ENCODE measurements at regions not wholly inside any gene's neighbourhood (a gene's known extent, or its start where the extent isn't known, plus 50 kb on each side); places are given as distances from the start of the nearest gene placed in this dataset.

GRCh38 chr18:45255197-45255890 is 359.9 kb upstream of the SLC14A2 start:
- no peak for TF ChIP-seq CTCF (IDR thresholded peaks at IDR 0.05; ENCODE audit: unreplicated experiment in 3 of 3)
- Mint-ChIP-seq H3K27me3 (ENCODE audit: low read depth) (no peaks in the 10 kb centered on the region), H3K4me3 (no peak overlapping the region), H3K4me1 (peaks cover 57% of the 10 kb centered on the region), H3K9me3 (no peaks in the 10 kb centered on the region), H3K36me3 (ENCODE audit: low read depth) (no peaks in the 10 kb centered on the region), H3K27ac (peak overlapping the region; percentile 47 to 62 (median 52))

- Mint-ChIP-seq H3K36me3 (ENCODE audit: low read depth) (no peaks in the 10 kb centered on the region), H3K4me3 (no peak overlapping the region), H3K27me3 (ENCODE audit: low read depth) (no peaks in the 10 kb centered on the region), H3K27ac (peak overlapping the region; percentile 32 to 74 (median 72)), H3K4me1 (peaks cover 27% of the 10 kb centered on the region), H3K9me3 (no peaks in the 10 kb centered on the region)
- TF ChIP-seq CTCF (IDR thresholded peaks at IDR 0.05; ENCODE audit: unreplicated experiment in 3 of 3) = no peak
Observed at GRCh38 chr18:45260125-45260524, 355.2 kb upstream of the SLC14A2 start.

- Mint-ChIP-seq H3K4me3 (no peak overlapping the region), H3K27me3 (ENCODE audit: low read depth) (no peaks in the 10 kb centered on the region), H3K27ac (no peak overlapping the region), H3K36me3 (ENCODE audit: low read depth) (no peaks in the 10 kb centered on the region), H3K9me3 (peaks cover 2% of the 10 kb centered on the region), H3K4me1 (peaks cover 6% of the 10 kb centered on the region)
- TF ChIP-seq CTCF (IDR thresholded peaks at IDR 0.05; ENCODE audit: unreplicated experiment in 3 of 3) = no peak
Observed at GRCh38 chr18:45266023-45266422, 349.3 kb upstream of the SLC14A2 start.

GRCh38 chr18:45267622-45268021 is 347.7 kb upstream of the SLC14A2 start:
- no peak for TF ChIP-seq CTCF (IDR thresholded peaks at IDR 0.05; ENCODE audit: unreplicated experiment in 3 of 3)
- H3K4me1 Mint-ChIP-seq = peaks cover 6% of the 10 kb centered on the region
- H3K4me3 Mint-ChIP-seq = no peak overlapping the region
- H3K27me3 Mint-ChIP-seq (ENCODE audit: low read depth) = no peaks in the 10 kb centered on the region
- H3K36me3 Mint-ChIP-seq (ENCODE audit: low read depth) = no peaks in the 10 kb centered on the region
- peaks cover 14% of the 10 kb centered on the region for H3K9me3 Mint-ChIP-seq
- no peak overlapping the region for H3K27ac Mint-ChIP-seq

GRCh38 chr18:45268583-45268982 is 346.7 kb upstream of the SLC14A2 start:
- TF ChIP-seq CTCF (IDR thresholded peaks at IDR 0.05; ENCODE audit: unreplicated experiment in 3 of 3) = no peak
- Mint-ChIP-seq H3K27ac (no peak overlapping the region), H3K9me3 (peaks cover 20% of the 10 kb centered on the region)

GRCh38 chr18:45270289-45270771 is 344.9 kb upstream of the SLC14A2 start:
- no peaks in the 10 kb centered on the region for H3K27me3 Mint-ChIP-seq (ENCODE audit: low read depth)
- H3K4me3 Mint-ChIP-seq = no peak overlapping the region
- H3K4me1 Mint-ChIP-seq = peaks cover 6% of the 10 kb centered on the region
- no peak overlapping the region for H3K27ac Mint-ChIP-seq
- no peaks in the 10 kb centered on the region for H3K36me3 Mint-ChIP-seq (ENCODE audit: low read depth)
- peaks cover 29% of the 10 kb centered on the region for H3K9me3 Mint-ChIP-seq
- TF ChIP-seq CTCF (IDR thresholded peaks at IDR 0.05; ENCODE audit: unreplicated experiment in 3 of 3) = no peak

More at GRCh38 chr18:45268583-45268982, 346.7 kb upstream of the SLC14A2 start:
- Mint-ChIP-seq H3K27me3 (ENCODE audit: low read depth) (no peaks in the 10 kb centered on the region), H3K4me3 (no peak overlapping the region), H3K36me3 (ENCODE audit: low read depth) (no peaks in the 10 kb centered on the region), H3K4me1 (peaks cover 6% of the 10 kb centered on the region)

All from nephron (organoid).